GM12875 (cell line): ENCODE measurements at regions not wholly inside any gene's neighbourhood (a gene's known extent, or its start where the extent isn't known, plus 50 kb on each side); places are given as distances from the start of the nearest gene placed in this dataset.

Experiments used
- H3K4me3 ChIP-seq: one replicate; pipeline ENCODE4 v1.5.1; 2011; ENCODE audit warnings: low read depth, low read length, control low read depth
- CTCF ChIP-seq: IDR thresholded peaks from 2 replicates; pipeline ENCODE4 v1.5.1; 2011; ENCODE audit warnings: low read depth, mild to moderate bottlenecking, control low read depth, inconsistent platforms, low read length, moderate library complexity, borderline replicate concordance; ENCODE audit not compliant: insufficient read depth

GRCh38 chr9:99678566-99678965, 143.1 kb upstream of the NR4A3 start:
- H3K4me3 ChIP-seq: no peak overlapping the region
- TF ChIP-seq CTCF: no peak

GRCh38 chr9:99680191-99680590, 141.5 kb upstream of the NR4A3 start:
- TF ChIP-seq CTCF: no peak
- H3K4me3 ChIP-seq: no peak overlapping the region

- H3K4me3 ChIP-seq: no peak overlapping the region
- no peak for TF ChIP-seq CTCF
Measured at GRCh38 chr9:99681113-99681512, 140.6 kb upstream of the NR4A3 start.

GRCh38 chr9:99682378-99682777, 139.3 kb upstream of the NR4A3 start:
- no peak overlapping the region for H3K4me3 ChIP-seq
- no peak for TF ChIP-seq CTCF

GRCh38 chr9:99682870-99683269, 138.8 kb upstream of the NR4A3 start:
- no peak overlapping the region for H3K4me3 ChIP-seq
- no peak for TF ChIP-seq CTCF

GRCh38 chr9:99690573-99690972, 131.1 kb upstream of the NR4A3 start:
- no peak for TF ChIP-seq CTCF
- H3K4me3 ChIP-seq: no peak overlapping the region

GRCh38 chr9:99693888-99694287, 127.8 kb upstream of the NR4A3 start:
- TF ChIP-seq CTCF: no peak
- no peak overlapping the region for H3K4me3 ChIP-seq
